ENCODE measurements at regions not wholly inside any gene's neighbourhood (a gene's known extent, or its start where the extent isn't known, plus 50 kb on each side); places are given as distances from the start of the nearest gene placed in this dataset.

- intact Hi-C loops (cut with DNase I; ENCODE audit: low total_unique reads), result no loop called here
- WGBS, 2 donors, result 53 to 61% methylated on average over 1 of the region's 1 CpG
- DNase-seq (ENCODE audit: low spot score in 2 of 2), result no peak
- no peak for TF ChIP-seq POLR2A (IDR thresholded peaks at IDR 0.05)
- TF ChIP-seq CTCF (IDR thresholded peaks at IDR 0.05), result no peak
- H3K4me3 ChIP-seq (ENCODE audit: low read depth, poor library complexity, severe bottlenecking), result no peak overlapping the region
These were observed 204.2 kb upstream of the HMGA2 start for GRCh38 chr12:65620046-65620445.

GRCh38 chr12:65622056-65622455 lies 202.2 kb upstream of the HMGA2 start:
- TF ChIP-seq POLR2A (IDR thresholded peaks at IDR 0.05) (no peak), CTCF (IDR thresholded peaks at IDR 0.05) (no peak)
- WGBS, 2 donors, result 91 to 93% methylated on average over 6 of the region's 6 CpGs
- no peak overlapping the region for H3K4me3 ChIP-seq (ENCODE audit: low read depth, poor library complexity, severe bottlenecking)
- intact Hi-C loops (cut with DNase I; ENCODE audit: low total_unique reads), result no loop called here
- no peak for DNase-seq (ENCODE audit: low spot score in 2 of 2)

GRCh38 chr12:65623507-65623906 lies 200.8 kb upstream of the HMGA2 start:
- no peak for TF ChIP-seq CTCF (IDR thresholded peaks at IDR 0.05)
- no peak for DNase-seq (ENCODE audit: low spot score in 2 of 2)
- intact Hi-C loops (cut with DNase I; ENCODE audit: low total_unique reads), result no loop called here
- no peak overlapping the region for H3K4me3 ChIP-seq (ENCODE audit: low read depth, poor library complexity, severe bottlenecking)
- WGBS, 2 donors, result 91 to 94% methylated on average over 1 of the region's 1 CpG

- 81 to 91% methylated on average over 4 of the region's 4 CpGs for WGBS, 2 donors
- intact Hi-C loops (cut with DNase I; ENCODE audit: low total_unique reads), result no loop called here
- DNase-seq (ENCODE audit: low spot score in 2 of 2), result no peak
These were observed 199.7 kb upstream of the HMGA2 start for GRCh38 chr12:65624554-65625086.

GRCh38 chr12:65628061-65628460 lies 196.2 kb upstream of the HMGA2 start:
- DNase-seq (ENCODE audit: low spot score in 2 of 2), result no peak
- intact Hi-C loops (cut with DNase I; ENCODE audit: low total_unique reads), result no loop called here
- no peak overlapping the region for H3K4me3 ChIP-seq (ENCODE audit: low read depth, poor library complexity, severe bottlenecking)
- TF ChIP-seq POLR2A (IDR thresholded peaks at IDR 0.05) (no peak), CTCF (IDR thresholded peaks at IDR 0.05) (no peak)

More at GRCh38 chr12:65624554-65625086, 199.7 kb upstream of the HMGA2 start:
- TF ChIP-seq CTCF (IDR thresholded peaks at IDR 0.05), result no peak
- no peak for TF ChIP-seq POLR2A (IDR thresholded peaks at IDR 0.05)
- no peak overlapping the region for H3K4me3 ChIP-seq (ENCODE audit: low read depth, poor library complexity, severe bottlenecking)

- DNase-seq (ENCODE audit: low spot score in 2 of 2), result no peak
- 67 to 73% methylated on average over 3 of the region's 3 CpGs for WGBS, 2 donors
- no peak for TF ChIP-seq POLR2A (IDR thresholded peaks at IDR 0.05)
- no peak for TF ChIP-seq CTCF (IDR thresholded peaks at IDR 0.05)
- no peak overlapping the region for H3K4me3 ChIP-seq (ENCODE audit: low read depth, poor library complexity, severe bottlenecking)
- intact Hi-C loops (cut with DNase I; ENCODE audit: low total_unique reads), result no loop called here
These were observed 193.7 kb upstream of the HMGA2 start for GRCh38 chr12:65630555-65630954.
